ENCODE measurements at regions not wholly inside any gene's neighbourhood (a gene's known extent, or its start where the extent isn't known, plus 50 kb on each side); places are given as distances from the start of the nearest gene placed in this dataset.

DNA sequence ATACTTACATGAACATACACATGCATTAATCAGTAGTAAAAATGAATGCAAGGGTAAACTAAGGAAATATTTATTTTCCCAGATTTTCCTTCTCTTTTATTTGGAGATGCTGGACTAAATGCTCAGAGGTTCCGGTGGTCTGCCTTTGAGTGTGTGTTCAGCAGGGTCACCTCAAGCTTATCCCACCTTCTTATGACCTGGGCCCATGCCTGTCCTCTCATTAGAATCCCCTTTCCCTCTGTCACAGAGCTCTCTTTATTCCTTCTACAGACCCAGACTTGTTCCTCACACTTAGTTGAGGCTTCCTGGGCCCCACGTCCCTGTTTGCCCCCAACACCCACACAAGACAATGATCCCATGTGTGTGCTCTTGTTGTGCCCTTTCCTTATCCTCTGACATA is 61.6 kb upstream of the TOP3B start:
- TF ChIP-seq EP300 (IDR thresholded peaks at IDR 0.05; ENCODE audit: low read depth): no peak
- TF ChIP-seq POLR2A (IDR thresholded peaks at IDR 0.05): no peak
- no peak for TF ChIP-seq POLR2AphosphoS5 (IDR thresholded peaks at IDR 0.05)
- Histone ChIP-seq H3K36me3 (no peaks in the 10 kb centered on the region), H3K9me3 (no peaks in the 10 kb centered on the region), H3K4me1 (no peaks in the 10 kb centered on the region), H3K27me3 (peaks cover 9% of the 10 kb centered on the region), H3K27ac (no peak overlapping the region), H3K4me3 (no peak overlapping the region)
- intact Hi-C loops (cut with DNase I; ENCODE audit: low total_unique reads) (no loop called here), in situ Hi-C loops (cut with MboI; ENCODE audit: low pct_ligation_motif_present in 1 of 4, low pct_unique_long_range_greater_than_20kb in 1 of 4, low sequenced_read_pairs in 3 of 4) (no loop called here)
- 66 to 68% methylated on average over 2 of the region's 2 CpGs for WGBS, 2 donors (ENCODE audit: low coverage in 1 of 2)
- no peak for DNase-seq

DNA sequence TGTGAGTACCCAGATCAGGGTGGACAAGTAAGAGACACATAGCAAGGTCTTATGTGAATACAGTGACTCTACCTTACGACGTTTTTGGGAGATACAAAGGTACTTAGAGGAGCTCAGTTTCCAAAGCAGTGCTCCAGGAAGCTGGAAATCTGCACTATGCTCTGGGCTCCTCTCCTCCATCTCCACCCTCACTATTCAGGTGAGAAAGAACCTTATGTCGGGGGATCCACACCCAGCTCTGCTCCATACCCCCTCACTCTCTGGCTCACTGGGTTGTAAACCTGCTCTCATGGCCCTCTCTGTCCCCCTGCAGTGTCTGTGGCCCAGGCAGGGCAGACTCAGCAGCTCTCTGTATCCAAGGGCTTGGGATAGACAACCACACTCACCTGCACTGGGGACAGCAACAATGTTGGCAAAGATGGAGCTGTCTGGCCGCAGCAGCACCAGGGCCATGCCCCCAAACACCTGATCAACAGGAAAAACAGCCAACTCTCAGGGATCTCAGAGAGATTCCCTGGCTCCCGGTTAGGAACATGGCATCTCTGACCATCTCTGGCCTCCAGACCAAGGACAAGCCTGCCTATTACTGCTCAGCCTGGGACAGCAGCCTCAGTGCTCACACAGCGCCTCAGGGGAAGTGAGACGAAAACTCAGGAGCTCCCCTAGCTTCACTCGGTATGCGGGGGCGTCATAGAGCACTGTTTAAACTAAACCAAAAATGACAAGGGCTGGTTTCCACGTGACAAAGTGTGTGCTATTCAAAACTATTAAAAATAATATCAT is 60.9 kb upstream of the TOP3B start:
- TF ChIP-seq POLR2A (IDR thresholded peaks at IDR 0.05) (no peak), EP300 (IDR thresholded peaks at IDR 0.05; ENCODE audit: low read depth) (no peak), POLR2AphosphoS5 (IDR thresholded peaks at IDR 0.05) (no peak)
- TF ChIP-seq, protein P1, sequence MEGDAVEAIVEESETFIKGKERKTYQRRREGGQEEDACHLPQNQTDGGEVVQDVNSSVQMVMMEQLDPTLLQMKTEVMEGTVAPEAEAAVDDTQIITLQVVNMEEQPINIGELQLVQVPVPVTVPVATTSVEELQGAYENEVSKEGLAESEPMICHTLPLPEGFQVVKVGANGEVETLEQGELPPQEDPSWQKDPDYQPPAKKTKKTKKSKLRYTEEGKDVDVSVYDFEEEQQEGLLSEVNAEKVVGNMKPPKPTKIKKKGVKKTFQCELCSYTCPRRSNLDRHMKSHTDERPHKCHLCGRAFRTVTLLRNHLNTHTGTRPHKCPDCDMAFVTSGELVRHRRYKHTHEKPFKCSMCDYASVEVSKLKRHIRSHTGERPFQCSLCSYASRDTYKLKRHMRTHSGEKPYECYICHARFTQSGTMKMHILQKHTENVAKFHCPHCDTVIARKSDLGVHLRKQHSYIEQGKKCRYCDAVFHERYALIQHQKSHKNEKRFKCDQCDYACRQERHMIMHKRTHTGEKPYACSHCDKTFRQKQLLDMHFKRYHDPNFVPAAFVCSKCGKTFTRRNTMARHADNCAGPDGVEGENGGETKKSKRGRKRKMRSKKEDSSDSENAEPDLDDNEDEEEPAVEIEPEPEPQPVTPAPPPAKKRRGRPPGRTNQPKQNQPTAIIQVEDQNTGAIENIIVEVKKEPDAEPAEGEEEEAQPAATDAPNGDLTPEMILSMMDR (IDR thresholded peaks at IDR 0.05): no peak
- no peak overlapping the region for H3K27ac ChIP-seq
- peaks cover 4% of the 10 kb centered on the region for H3K27me3 ChIP-seq
- H3K9me3 ChIP-seq: no peaks in the 10 kb centered on the region
- intact Hi-C loops (cut with DNase I; ENCODE audit: low total_unique reads) (no loop called here), in situ Hi-C loops (cut with MboI; ENCODE audit: low pct_ligation_motif_present in 1 of 4, low pct_unique_long_range_greater_than_20kb in 1 of 4, low sequenced_read_pairs in 3 of 4) (no loop called here)
- no peaks in the 10 kb centered on the region for H3K36me3 ChIP-seq
- no peak for DNase-seq
- no peaks in the 10 kb centered on the region for H3K4me1 ChIP-seq
- 68 to 70% methylated on average over 4 to 10 of the region's 11 CpGs for WGBS, 2 donors (ENCODE audit: low coverage in 1 of 2)
- no peak overlapping the region for H3K4me3 ChIP-seq

DNA sequence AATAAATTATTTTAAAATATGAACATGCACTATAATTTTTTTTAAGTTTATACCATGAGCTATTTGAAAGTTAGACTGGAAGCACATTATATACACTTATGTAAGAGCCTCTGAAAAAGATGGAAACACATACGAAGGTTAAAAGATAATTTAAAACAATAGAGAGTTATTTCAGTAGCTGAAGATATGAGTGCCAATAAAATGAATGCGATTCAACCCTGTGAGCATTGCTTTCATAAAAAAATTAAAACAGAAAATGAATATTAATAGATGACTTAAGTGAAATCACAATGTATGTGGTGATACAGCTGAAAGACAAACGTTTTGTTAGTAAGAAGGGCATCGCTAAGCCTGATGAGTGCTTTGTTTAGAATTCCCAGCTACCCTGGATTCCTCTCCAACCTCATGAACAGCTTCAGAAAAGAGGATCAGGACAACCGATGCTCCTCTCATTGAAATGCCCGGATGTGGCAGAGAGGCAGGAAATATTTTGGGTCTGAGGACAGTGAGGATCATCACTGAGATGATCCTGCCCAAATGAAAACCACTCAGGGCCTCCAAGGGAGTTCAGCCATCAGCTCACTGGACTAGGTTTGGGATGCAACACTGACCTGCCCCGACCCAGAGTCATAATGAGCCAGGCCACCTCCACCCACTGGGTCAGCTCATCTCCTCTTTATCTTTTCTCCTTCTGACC is 60.2 kb upstream of the TOP3B start:
- intact Hi-C loops (cut with DNase I; ENCODE audit: low total_unique reads): no loop called here
- H3K27ac ChIP-seq: no peak overlapping the region

DNA sequence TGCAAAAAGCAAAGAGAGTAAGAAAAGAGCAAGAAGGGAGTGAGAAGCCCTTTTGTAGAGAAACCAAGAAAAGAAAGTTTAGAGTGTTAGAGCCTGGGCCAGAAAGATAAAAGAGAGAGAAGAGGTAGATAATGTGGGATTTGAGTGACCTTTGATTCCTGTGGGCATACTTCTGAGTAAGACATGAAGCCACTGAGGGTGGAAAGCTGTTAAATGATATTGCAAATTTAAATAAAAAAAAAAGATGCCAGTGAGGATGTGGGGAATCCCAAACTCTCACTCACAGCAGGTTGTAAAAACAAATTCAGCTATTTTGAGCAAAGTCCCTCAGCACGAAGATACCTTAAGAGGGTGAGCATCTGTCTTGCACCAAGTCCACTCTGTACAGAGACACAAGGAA is 59.4 kb upstream of the TOP3B start:
- no peaks in the 10 kb centered on the region for H3K4me1 ChIP-seq
- intact Hi-C loops (cut with DNase I; ENCODE audit: low total_unique reads): no loop called here
- no peak for DNase-seq
- TF ChIP-seq, protein P1 (IDR thresholded peaks at IDR 0.05): no peak
- TF ChIP-seq POLR2A (IDR thresholded peaks at IDR 0.05) (no peak), EP300 (IDR thresholded peaks at IDR 0.05; ENCODE audit: low read depth) (no peak), POLR2AphosphoS5 (IDR thresholded peaks at IDR 0.05) (no peak)
- 17 to 42% methylated on average over 1 of the region's 1 CpG for WGBS, 2 donors (ENCODE audit: low coverage in 1 of 2)
- in situ Hi-C loops (cut with MboI; ENCODE audit: low pct_ligation_motif_present in 1 of 4, low pct_unique_long_range_greater_than_20kb in 1 of 4, low sequenced_read_pairs in 3 of 4): no loop called here
- no peaks in the 10 kb centered on the region for H3K36me3 ChIP-seq
- no peaks in the 10 kb centered on the region for H3K9me3 ChIP-seq
- peaks cover 4% of the 10 kb centered on the region for H3K27me3 ChIP-seq
- H3K27ac ChIP-seq: no peak overlapping the region
- no peak overlapping the region for H3K4me3 ChIP-seq

More for the DNA sequence above, 60.2 kb upstream of the TOP3B start:
- Histone ChIP-seq H3K36me3 (no peaks in the 10 kb centered on the region), H3K4me1 (no peaks in the 10 kb centered on the region), H3K27me3 (peaks cover 4% of the 10 kb centered on the region), H3K9me3 (no peaks in the 10 kb centered on the region), H3K4me3 (no peak overlapping the region)
- in situ Hi-C loops (cut with MboI; ENCODE audit: low pct_ligation_motif_present in 1 of 4, low pct_unique_long_range_greater_than_20kb in 1 of 4, low sequenced_read_pairs in 3 of 4): no loop called here
- 60 to 63% methylated on average over 6 to 7 of the region's 7 CpGs for WGBS, 2 donors (ENCODE audit: low coverage in 1 of 2)
- no peak for TF ChIP-seq POLR2AphosphoS5 (IDR thresholded peaks at IDR 0.05)
- TF ChIP-seq EP300 (IDR thresholded peaks at IDR 0.05; ENCODE audit: low read depth): no peak
- DNase-seq: no peak

DNA sequence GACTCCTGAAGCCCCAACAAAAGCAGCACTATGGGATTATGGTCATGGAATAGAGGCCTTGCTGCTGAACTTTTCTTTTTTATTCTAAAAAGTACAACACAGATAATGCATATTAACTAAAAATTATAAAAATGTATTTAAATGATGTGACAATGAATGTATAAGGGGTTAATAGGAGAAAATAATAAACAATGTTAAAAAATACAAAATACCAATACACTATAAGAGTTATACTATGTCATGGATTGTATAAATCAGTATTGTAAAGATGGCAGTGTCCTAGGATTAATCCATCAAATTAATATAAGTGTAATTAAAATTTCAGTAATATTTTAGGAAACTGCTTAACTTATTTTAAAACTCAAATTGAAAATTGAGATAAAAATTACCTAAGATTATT is 58.3 kb upstream of the TOP3B start:
- in situ Hi-C loops (cut with MboI; ENCODE audit: low pct_ligation_motif_present in 1 of 4, low pct_unique_long_range_greater_than_20kb in 1 of 4, low sequenced_read_pairs in 3 of 4): no loop called here
- peaks cover 4% of the 10 kb centered on the region for H3K27me3 ChIP-seq
- intact Hi-C loops (cut with DNase I; ENCODE audit: low total_unique reads): no loop called here
- H3K9me3 ChIP-seq: no peaks in the 10 kb centered on the region
- TF ChIP-seq, protein P1 (IDR thresholded peaks at IDR 0.05): no peak
- no peak for TF ChIP-seq POLR2AphosphoS5 (IDR thresholded peaks at IDR 0.05)
- TF ChIP-seq EP300 (IDR thresholded peaks at IDR 0.05; ENCODE audit: low read depth): no peak
- no peak for TF ChIP-seq POLR2A (IDR thresholded peaks at IDR 0.05)
- DNase-seq: no peak
- H3K36me3 ChIP-seq: no peaks in the 10 kb centered on the region
- H3K4me1 ChIP-seq: no peaks in the 10 kb centered on the region
- H3K4me3 ChIP-seq: no peak overlapping the region
- H3K27ac ChIP-seq: no peak overlapping the region
